Amniotic stem cell (primary cell): ENCODE measurements at regions not wholly inside any gene's neighbourhood (a gene's known extent, or its start where the extent isn't known, plus 50 kb on each side); places are given as distances from the start of the nearest gene placed in this dataset.
"Not testable (repeated sequence)": the region's sequence is repeated elsewhere in the genome, so short reads cannot be mapped to it uniquely, and the experiment has no call there.

Experiments used
- DNase-seq: peaks from one replicate; lab custom pipeline; 2025; lab: John Stamatoyannopoulos, UW

DNA sequence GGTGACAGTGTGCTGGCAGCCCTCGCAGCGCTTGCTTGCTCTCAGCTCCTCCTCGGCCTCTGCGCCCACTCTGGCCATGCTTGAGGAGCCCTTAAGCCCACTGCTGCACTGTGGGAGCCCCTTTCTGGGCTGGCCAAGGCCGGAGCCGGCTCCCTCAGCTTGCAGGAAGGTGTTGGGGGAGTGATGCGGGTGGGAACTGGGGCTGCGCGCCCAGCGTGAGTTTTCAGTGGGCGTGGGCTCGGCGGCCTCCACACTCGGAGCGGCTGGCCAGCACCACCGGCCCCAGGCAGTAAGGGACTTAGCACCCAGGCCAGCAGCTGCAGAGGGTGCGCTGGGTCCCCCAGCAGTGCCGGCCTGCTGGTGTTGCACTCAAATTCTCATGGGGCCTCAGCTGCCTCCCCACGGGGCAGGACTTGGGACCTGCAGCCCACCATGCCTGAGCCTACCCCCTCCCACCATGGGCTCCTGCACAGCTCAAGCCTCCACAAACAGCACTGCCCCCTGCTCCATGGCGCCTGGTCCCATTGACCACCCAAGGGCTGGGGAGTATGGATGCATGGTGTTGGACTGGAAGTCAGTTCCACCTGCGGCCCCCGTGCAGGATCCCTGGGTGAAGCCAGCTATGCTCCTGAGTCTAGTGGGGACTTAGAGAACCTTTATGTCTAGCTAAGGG, 223.1 kb upstream of the PTPRD start:
- DNase-seq: no peak

DNA sequence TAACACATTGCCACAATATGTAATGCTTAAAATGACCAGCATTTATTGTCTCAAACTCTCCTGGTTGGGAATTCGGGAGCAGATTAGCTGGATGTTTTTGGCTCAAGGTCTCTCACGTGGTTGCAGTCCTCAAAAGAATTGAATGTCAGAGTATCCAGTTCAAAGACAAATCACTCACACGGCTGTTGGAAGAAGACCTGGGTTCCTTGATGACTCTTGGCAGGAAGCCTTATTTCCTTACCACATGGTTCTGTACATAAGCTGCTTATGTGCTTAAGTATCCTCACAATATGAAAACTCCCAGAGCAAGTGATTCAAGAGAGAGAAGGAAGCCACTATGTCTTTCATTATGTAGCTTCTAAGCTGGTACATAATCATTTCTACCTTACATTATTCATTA, 230.3 kb upstream of the PTPRD start:
- DNase-seq: no peak

DNA sequence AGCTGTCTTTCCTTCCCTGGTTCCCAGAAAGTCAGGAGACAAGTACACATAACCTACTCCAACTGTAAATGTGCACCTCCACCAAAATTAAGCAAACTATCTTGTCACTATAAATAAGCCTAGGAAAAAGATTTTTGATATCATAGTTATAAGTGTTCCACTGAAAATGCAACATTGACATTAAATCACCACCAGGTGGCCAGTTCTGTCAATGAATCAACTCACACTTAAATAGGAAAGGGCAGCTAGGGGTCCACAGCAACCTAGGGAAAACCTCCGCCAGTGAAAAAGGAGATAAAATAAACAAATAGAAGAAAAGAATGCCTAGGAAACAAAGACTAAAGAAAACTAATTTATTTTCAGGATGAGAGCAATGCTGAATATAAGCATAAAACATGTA, 243.0 kb upstream of the PTPRD start:
- DNase-seq: no peak

DNA sequence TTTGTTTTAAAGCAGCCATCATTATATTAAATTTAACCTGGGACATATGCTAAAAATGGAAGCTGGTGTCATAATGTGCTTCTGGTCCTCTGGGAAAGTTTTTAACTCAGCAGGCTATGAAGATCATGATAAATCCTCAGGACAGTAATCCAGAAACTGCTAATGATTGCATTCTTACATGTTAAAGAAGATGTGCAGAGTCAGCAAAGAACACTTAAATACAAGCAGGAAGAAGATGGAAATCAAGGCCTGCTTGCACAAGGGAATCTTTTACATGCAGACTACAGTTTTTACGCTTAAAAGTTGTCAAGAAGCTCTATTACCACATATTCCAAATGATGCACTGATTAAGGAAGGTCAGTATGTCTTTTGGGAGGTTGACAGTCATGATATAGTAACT, 246.0 kb upstream of the PTPRD start:
- no peak for DNase-seq

DNA sequence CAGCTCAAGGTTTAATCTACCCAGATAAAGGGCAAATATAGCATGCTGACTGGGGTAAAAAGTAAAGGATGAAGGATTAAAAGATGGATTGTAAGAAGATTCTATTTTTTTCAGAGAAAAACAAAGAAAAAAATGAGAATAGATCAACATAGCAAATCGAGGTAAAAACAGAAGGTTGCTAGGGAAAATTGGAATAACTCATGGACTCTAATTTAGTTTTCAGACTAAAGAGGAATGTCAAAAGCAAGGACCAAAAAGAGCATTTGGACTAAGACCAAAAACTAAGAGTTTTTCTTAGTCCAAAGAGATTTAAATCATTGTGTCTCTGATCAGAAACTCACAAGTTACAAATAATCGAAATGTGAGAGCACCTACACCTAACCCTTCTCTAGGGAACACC, 250.7 kb upstream of the PTPRD start:
- DNase-seq: no peak

DNA sequence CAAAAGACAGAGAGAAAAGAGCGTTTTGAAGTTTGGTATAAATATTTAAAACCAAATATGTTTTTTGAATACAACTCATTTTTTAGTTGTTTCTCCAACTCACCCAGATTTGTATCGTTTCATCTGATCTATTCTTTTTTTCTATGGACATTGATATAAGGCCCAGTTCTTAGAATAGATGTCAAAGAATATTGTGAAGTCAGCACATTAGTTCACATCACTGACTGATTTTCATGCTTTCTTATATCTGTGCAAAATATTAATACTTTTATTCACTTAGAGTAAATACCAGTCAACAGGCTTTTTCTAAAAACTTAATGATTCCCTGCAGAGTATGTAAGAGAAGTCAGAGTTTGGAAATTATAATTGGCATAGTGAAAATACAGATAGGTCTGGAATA, 254.4 kb upstream of the PTPRD start:
- no peak for DNase-seq

DNA sequence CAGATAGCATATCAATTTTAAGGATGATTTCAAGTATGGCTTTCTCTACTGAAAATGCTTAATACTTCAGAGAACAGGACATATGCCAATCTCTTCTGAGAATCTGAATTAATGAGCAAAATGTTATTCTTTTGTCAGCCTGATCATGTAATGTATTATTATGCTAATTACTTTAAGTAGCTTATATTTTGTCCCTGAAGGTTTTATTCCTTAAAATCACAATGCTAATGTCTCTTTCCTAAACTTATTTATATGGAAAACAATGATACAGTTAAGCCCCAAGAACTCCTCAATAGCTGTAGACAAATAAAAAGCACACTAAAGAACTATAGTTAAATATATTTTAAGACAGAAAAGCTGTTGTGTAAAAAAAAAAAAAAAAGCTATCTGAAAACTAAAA, 256.9 kb upstream of the PTPRD start:
- no peak for DNase-seq

DNA sequence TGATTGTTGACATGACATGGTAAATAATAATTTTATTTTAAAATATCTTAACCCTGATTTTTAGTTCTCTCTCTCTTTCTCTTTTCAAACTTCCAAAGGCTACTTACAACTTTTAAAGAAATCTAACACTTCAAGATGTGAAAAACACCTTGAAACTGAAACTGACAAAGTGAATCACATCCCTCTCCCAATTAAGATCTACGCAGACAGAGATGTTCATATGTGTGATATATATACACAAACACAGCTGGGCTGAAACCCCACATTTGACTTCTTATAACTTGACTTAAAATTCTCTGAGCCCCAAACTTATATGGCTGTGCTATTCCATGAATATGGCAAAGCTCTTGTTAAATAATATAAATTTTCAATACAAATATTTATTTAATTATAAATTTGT, 261.2 kb upstream of the PTPRD start:
- no peak for DNase-seq

DNA sequence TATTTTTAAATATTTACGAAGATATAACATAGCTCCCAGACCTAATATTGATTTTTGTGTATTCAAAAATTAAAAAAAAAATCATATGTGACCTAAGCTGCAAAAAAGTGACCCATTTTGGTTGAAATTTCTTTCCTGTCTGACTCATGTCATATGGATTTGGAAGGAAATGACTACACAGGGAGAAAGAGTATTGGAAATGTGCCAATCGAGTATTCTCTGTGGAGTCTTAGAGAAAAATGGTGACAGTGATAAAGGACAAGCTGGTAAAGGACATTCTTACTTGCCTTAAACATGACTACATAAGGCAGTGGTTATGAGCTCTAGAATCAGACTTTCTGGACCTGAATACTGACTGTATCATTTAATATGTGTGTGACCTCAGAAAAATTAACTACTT, 262.9 kb upstream of the PTPRD start:
- no peak for DNase-seq

DNA sequence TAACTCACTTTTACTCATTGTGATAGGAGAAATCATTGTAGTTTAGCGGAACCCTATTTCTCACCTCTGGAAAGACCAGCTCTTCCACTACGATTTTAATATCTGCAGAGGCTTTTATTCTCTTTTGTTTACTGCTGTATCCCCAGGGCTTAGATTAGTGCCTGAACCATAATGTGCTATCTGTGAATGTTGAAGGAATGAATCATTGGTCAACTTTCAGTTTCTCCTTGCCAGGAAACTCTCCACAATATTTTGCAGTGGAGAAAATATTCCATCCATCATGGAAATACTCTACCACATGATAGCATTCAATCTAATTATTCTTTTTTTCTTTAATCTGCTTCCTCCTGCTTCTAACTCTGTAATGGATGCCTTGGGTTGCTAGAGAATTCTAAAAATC, 263.5 kb upstream of the PTPRD start:
- DNase-seq: no peak

DNA sequence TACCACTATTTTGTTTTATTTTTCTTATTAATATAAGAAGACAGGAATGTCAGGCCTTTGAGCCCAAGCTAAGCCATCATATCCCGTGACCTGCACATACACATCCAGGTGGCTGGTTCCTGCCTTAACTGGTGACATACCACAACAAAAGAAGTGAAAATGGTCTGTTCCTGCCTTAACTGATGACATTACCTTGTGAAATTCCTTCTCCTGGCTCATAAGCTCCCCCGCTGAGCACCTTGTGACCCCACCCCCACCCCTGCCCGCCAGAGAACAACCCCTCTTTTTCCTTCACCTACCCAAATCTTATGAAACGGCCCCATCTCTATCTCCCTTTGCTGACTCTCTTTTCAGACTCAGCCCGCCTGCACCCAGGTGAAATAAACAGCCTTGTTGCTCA, 277.5 kb upstream of the PTPRD start:
- DNase-seq: not testable (repeated sequence)

DNA sequence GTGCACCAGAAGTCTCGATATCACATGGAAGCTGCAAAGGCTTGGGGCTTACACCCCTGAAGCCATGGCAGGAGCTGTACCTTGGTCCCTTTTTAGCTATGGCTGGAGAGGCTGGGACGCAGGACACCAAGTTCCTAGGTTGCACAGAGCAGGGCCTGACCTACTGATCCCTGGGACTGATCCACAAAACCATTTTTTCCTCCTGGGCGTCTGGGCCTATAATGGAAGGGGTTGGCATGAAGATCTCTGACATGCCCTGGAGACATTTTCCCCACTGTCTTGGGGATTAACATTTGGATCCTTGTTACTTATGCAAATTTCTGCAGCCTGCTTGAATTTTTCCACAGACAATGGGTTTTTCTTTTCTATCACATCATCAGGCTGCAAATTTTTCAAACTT, 286.7 kb upstream of the PTPRD start:
- DNase-seq: no peak

DNA sequence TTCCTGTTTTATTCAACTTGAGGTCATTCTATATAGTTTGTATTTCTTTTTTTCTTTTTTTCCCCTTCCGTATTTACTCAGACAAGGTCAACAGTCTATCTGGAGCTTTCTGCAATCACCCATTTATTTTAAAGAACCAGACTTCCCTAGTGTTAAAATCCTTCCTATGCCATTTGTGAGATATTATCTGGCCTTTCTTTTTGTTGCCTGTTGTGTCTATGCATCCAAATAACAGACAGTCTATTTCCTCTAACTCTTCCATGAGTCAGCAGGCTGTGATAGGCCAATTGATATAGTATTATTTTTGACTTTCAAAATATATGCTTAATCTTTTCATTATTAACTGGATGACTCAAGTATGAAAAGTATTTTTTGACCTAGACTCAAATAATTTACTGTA, 291.2 kb upstream of the PTPRD start:
- DNase-seq: no peak

DNA sequence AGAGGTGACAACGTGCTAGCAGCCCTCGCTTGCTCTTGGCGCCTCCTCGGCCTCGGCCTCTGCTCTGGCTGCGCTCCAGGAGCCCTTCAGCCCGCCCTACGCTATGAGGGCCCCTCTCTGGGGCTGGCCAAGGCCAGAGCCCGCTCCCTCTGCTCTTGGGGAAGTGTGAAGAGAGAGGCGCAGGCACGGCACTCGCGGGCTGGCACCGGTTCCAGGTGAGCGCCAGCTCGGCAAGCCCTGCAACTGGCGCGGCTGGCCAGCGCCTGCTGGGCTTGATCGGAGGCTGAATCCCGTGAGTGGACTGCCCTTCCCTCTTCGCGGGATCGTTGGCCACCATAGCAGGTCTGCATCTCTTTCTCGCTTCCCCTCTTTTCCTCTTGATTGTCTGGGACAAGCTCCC, 298.0 kb upstream of the PTPRD start:
- no peak for DNase-seq

DNA sequence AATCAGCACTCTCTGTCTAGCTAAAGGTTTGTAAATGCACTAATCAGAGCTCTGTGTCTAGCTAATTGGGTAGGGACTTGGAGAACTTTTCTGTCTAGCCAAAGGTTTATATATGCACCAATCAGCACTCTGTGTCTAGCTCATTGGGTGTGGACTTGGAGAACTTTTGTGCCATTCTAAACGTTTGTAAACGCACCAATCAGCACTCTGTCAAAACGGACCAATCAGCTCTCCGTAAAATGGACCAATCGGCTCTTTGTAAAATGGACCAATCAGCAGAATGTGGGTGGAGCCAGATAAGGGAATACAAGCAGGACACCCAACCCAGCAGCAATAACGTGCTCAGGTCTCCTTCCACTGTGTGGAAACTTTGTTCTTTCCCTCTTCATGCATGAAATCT, 298.6 kb upstream of the PTPRD start:
- no peak for DNase-seq

DNA sequence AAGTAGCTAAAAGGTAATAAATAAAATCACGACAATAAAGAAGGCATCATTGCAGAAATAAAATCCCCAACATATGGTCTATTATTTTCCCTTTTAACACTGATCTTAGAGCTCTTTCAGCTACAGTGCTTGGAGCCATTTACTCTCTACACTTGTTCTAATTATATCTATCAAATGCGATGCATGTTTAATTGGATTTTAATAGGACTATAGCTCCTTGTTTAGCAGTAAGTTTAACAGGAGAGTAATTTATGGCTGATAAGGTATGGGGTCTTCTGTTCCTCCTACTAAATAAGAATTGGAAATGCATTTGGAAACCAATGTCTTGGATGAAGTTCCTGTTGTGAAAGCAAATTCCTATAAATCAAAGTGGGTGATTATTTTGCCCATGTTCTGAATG, 304.2 kb upstream of the PTPRD start:
- DNase-seq: no peak

DNA sequence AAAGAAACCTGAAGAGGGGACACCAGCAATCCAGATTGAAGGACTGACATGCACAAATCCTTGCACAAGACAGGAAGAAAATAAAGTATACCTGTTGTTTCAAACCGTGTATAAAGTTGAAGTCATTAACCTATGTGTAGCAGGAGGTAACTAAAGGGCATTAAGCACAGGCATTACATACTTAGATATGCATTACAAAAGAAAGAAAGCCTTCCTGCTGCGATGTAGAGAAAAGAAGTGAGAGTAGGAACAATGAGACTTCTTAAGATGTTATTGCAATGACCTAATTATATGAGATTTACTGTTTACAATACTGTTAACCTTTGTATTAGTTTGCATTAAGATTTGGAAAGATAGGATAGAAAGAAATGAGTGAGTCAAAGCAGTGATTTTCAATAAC, 308.9 kb upstream of the PTPRD start:
- DNase-seq: no peak

DNA sequence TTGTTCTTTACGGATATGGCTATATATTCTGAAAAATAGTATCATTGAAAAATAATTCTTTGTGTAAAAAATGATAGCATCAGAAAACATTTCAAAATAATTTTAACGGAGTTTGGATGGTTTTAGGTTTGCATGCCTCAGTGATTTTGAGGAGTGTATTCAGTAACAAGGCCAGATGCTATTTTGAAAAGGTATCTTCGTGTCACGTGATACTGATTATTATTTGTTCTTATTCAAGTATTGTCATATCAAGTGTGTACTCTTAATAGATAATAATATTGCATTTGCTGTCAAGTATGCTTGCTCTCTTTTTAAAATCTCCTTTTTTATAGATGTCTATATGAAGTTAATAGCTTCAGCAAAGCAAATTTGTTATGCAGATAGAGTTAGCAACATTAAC, 313.1 kb upstream of the PTPRD start:
- DNase-seq: no peak

DNA sequence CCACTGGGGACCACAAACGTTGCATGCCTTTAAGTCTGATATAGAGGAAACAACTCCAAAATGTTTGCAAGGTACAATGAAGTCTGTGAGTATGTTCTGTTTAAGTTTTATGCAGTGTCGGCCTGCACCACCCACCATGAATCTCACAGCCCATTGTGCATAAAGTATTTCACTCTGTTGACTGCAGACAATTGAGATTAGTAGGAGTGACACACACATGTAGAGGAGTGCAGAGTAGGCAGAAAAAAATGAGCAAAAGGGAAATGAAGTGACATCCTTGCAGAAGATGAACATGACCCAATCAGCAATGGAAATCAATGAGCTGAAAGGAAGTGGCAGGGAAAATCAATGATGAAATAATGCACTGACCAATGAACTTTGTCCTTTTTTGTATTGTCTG, 315.6 kb upstream of the PTPRD start:
- DNase-seq: no peak

DNA sequence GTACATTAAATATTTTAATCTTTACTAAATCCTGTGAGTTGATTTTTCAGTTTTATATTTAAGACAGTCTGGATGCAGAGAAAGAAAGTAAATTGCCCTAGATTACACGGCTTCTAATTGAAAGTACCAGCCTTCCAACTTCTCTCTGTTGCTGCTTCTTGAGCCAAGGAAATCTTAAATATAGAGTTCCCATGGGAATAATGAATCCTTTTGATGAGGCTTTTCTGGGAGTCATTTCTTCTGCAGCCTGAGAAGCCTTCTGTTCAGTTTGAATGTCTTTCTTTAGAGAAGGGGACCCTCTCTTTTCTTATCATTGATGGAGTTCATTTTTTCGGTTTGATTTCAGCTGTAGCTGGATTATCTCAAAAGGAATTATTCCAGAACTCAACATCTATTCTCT, 317.3 kb upstream of the PTPRD start:
- no peak for DNase-seq

DNA sequence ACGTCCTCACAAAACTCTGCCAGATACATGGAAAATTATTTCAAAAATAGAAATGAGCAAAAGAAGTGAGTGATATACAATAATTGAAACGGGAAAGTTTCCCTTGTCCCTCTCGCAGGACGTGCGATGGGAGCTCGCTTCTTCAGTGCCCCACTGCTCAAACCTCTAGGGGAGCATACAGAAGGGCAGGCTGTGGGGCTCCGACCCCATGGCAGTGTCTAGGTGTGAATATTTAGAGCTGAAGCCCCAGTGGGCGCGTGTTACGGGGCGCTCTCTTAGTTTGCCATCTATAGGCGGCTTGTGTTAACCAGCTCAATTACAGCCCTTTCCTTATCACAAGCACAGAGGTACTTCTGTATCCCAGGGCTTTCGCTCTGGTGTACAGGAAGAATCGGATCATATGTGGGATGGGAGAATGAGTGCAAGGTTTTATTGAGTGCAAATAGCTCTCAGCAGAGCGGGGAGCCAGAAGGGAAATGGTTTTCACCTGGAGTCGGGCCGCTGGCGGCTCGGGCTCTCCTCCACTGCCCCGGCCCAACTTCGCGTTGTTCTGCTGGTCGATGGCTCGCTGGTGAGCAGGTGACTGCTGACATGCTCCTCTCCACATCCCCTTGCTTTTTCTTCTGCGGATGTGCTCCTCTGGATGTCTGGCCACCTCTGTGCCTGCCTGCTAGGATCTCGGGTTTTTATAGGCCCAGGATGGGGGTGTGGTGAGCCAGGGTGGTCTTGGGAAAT, 334.0 kb upstream of the PTPRD start:
- DNase-seq: no peak

DNA sequence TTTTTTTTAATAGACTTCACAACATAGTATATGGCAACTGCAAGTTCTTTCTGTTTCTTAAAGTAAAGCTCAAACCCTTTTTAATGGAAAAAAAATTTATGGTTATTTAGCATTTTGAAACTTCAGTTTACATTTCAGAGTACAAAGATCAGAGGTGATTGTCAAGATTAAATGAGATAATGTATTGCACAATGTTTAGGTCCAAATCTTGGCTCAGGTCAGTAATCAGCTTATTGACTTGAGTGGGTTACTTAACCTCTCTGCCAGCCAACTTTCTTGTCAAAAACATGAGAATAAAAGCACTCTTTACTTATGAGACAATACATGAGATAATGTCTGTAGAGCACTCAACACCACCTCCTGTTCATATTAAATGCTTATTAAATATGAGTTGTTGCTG, 345.1 kb upstream of the PTPRD start:
- no peak for DNase-seq

DNA sequence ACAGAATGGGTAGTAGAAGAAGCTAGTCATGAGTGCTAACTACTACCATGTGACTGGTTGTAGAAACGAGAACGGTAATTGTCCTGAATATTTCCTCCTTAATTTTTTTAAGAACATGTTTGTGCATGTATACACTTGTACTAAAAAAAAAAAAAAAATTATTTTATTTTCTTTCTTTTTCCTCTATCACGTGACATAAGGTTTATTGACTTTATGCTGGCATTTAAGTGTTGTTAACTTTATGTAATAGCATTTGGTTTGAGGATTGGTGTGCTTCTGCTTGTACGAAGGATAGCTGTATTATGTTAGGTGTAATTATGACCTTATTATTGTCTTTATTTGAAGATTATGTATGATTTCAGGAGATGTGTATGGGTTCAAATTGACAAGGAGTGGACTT, 349.1 kb upstream of the PTPRD start:
- no peak for DNase-seq

DNA sequence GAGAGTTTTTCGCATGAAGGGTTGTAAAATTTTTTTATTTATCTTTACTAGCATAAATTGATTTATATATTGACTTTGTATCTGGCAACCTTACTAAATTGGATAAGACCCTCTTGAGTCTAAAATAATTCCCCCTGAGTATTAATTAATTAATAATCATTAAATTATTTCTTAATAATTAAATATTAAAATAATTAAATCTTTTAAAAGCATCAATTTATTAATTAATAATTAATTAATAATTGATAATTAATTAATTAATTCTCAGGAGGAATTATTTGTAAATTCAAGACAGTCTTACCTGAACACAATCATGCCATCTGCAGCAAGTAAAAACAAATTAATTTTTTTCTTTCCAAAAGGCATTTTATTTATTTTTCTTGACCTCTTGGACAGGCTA, 370.4 kb upstream of the PTPRD start:
- no peak for DNase-seq
